DND-41 (cell line): ENCODE measurements at regions not wholly inside any gene's neighbourhood (a gene's known extent, or its start where the extent isn't known, plus 50 kb on each side); places are given as distances from the start of the nearest gene placed in this dataset.

Source experiments
- CTCF ChIP-seq: IDR thresholded peaks from 2 replicates; pipeline ENCODE4 v1.5.1; 2012; ENCODE audit warnings: borderline replicate concordance, low read length, moderate library complexity, mild to moderate bottlenecking; ENCODE audit not compliant: poor library complexity, severe bottlenecking; ENCODE audit errors: extremely low read depth
- EZH2 ChIP-seq: IDR thresholded peaks from 3 replicates; pipeline ENCODE4 v1.6.1; 2012; ENCODE audit warnings: borderline replicate concordance, low read depth, mild to moderate bottlenecking, moderate library complexity, low read length, inconsistent platforms; ENCODE audit not compliant: severe bottlenecking

DNA sequence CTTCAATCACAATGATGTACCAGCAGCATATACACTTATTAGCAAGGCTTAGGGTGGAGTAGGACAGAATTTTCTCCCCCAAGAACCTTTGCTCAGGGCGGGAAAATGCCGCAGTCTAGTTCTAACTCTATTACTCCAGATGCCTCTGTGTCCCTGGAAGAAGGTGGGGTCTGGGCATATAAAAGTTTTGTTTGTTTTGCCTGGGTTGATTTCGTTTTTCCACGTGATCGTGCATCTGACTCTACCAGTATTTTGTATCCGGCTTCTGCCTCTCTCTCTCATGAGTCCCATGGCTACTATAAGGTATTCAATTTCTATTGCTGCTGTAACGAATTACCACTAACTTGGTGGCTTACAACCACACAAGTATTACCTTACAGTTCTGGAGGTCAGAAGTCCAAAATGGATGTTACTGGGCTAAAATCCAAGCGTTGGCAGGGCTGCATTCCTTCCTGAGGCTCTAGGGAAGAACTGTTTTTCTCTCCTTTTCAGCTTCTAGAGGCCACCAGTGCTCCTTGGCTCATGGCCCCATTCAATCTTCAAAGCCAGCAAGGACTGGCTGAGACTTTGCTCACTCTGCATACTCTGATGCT, 181.2 kb upstream of the PRSS58 start:
- no peak for TF ChIP-seq CTCF
- TF ChIP-seq EZH2, result no peak
